ENCODE measurements at regions not wholly inside any gene's neighbourhood (a gene's known extent, or its start where the extent isn't known, plus 50 kb on each side); places are given as distances from the start of the nearest gene placed in this dataset.

GRCh38 chr7:25454020-25454419 is 225.7 kb upstream of the NPVF start:
- TF ChIP-seq CTCF (IDR thresholded peaks at IDR 0.05) (no peak), POLR2A (IDR thresholded peaks at IDR 0.05) (no peak)

Measured in adrenal gland (tissue), 5 donors.